ENCODE measurements at regions not wholly inside any gene's neighbourhood (a gene's known extent, or its start where the extent isn't known, plus 50 kb on each side); places are given as distances from the start of the nearest gene placed in this dataset.
"Not testable (repeated sequence)": the region's sequence is repeated elsewhere in the genome, so short reads cannot be mapped to it uniquely, and the experiment has no call there.

GRCh38 chr17:30589431-30589830 is 112.2 kb downstream of the GOSR1 start:
- intact Hi-C loops (cut with micrococcal nuclease), result no loop called here

DNA sequence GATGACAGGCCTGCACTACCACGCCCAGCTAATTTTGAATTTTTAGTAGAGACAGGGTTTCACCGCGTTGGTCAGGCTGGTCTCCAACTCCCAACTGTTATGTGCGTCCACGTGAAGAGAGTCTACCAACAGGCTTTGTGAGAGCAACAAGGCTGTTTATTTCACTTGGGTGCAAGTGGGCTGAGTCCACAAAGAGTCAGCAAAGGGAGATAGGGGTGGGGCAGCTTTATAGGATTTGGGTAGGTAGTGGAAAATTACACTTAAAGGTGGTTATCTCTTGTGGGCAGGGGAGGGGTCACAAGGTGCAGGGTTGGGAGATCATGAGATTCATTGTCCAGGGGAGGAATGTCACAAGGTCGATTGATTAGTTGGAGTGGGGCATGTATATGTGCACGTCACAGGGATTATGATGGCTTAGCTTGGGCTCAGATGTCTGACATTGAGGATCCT is 111.6 kb downstream of the GOSR1 start:
- intact Hi-C loops (cut with micrococcal nuclease), result no loop called here

DNA sequence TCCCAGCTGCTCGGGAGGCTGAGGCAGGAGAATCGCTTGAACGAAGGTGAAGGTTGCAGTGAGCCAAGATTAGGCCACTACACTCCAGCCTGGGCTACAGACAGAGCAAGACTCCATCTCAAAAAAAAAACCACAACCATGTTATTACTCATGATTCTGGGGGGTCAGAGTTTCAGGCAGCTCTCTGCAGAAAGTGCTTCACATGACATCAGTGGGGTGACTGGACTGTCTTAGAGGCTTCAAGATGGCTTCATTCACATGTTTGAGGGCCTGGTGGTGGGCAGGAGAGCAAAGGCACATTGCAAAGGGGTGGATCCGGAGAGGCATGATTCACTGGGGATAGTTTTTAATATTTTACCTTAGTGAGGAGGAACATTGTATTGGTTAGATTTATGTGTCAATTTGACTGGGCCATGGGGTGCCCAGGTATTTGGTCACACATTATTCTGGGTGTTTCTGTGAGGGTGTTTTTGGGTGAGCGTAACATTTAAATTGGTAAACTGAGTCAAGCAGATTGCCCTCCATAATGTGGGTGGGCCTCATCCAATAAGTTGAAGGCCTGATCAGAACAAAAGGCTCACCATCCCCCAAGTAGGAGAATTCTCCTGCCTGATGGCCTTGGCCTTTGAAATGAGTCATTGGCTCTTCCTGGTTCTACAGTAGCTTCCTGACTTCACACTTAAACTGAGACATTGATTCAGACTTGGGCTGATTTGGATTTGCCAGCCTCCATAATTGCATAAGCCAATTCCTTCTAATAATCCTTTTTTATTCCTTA is 109.8 kb downstream of the GOSR1 start:
- intact Hi-C loops (cut with micrococcal nuclease), result no loop called here

- intact Hi-C loops (cut with micrococcal nuclease), result no loop called here
Measured at GRCh38 chr17:30584810-30585209, 107.6 kb downstream of the GOSR1 start.

DNA sequence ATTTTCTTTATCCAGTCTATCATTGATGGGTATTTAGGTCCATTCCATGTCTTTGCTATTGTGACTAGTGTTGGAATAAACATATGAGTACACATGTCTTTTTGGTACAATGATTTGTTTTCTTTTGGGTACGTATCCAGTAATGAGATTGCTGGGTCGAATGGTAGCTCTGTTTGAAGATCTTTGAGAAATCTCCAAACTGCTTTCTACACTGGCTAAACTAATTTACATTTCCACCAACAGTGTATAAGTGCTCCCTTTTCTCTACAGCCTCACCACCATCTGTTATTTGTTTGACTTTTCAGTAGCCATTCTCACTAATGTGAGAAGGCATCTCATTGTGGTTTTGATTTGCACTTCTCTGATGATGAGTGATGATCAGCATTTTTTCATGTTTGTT is 103.7 kb downstream of the GOSR1 start:
- intact Hi-C loops (cut with micrococcal nuclease), result no loop called here

DNA sequence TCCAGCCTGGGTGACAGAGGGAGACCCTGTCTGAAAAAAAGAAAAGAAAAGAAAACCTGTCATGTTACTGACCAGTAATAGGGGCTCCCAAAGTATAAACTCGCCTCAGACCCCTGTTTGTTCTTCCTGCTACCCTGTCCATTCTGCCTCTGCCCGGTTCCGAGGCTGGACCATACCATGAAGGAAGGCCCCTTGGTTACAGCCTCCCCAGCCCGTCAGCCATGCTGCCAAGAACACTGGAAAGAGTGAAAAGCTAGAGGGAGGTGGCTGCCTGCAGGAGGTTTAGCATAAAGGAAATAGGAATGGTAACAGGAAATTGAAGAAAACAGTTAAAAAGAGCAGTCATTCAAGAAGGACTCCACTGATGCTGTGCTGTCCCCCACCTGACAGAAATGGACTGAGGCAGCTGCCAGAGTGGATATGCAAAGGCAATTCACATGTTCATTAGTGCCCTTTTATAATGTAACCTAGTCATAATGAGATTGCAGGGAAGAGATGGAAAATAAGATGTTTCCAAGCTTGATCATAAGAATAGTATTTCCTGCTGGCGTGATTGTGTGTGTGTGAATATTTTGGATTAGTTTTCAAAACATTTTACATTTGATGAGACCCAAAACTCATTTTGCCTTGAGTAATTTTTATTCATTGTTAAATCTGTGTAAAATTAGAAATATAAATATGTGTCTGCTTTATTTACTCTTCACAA is 102.6 kb downstream of the GOSR1 start:
- intact Hi-C loops (cut with micrococcal nuclease), result no loop called here

- intact Hi-C loops (cut with micrococcal nuclease), result not testable (repeated sequence)
Measured at GRCh38 chr17:30578015-30578717, 101.0 kb downstream of the GOSR1 start.
